ENCODE measurements at regions not wholly inside any gene's neighbourhood (a gene's known extent, or its start where the extent isn't known, plus 50 kb on each side); places are given as distances from the start of the nearest gene placed in this dataset.

GRCh38 chr7:1286946-1287645, 54.4 kb downstream of the UNCX start:
- CTCF ChIA-PET, result no interaction called here

More at GRCh38 chr7:1286946-1287645, 54.4 kb downstream of the UNCX start:
- no peak overlapping the region for H3K27ac Mint-ChIP-seq
- no peaks in the 10 kb centered on the region for H3K9me3 Mint-ChIP-seq
- POLR2A ChIA-PET, result no interaction called here
- no peak for ATAC-seq
- TF ChIP-seq FOXP1 (CRISPR knock-in tag; IDR thresholded peaks at IDR 0.05; ENCODE audit: borderline replicate concordance) (no peak), ARID4B (CRISPR knock-in tag; IDR thresholded peaks at IDR 0.05; ENCODE audit: borderline replicate concordance) (no peak), ATF3 (CRISPR knock-in tag; conservative IDR thresholded peaks at IDR 0.05) (no peak), SMAD4 (CRISPR knock-in tag; IDR thresholded peaks at IDR 0.05) (no peak), CTCF (IDR thresholded peaks at IDR 0.05) (no peak), ZNF317 (CRISPR knock-in tag; IDR thresholded peaks at IDR 0.05; ENCODE audit: borderline replicate concordance, low read depth) (no peak), NFYB (CRISPR knock-in tag; conservative IDR thresholded peaks at IDR 0.05; ENCODE audit: low read depth) (no peak), ATF6 (CRISPR knock-in tag; IDR thresholded peaks at IDR 0.05) (no peak), HMGA2 (CRISPR knock-in tag; IDR thresholded peaks at IDR 0.05) (no peak), GABPB1 (CRISPR knock-in tag; IDR thresholded peaks at IDR 0.05) (no peak), ESRRA (CRISPR knock-in tag; IDR thresholded peaks at IDR 0.05; ENCODE audit: borderline replicate concordance) (no peak), NR3C1 (CRISPR knock-in tag; conservative IDR thresholded peaks at IDR 0.05; ENCODE audit: low read depth) (no peak), TCF7 (CRISPR knock-in tag; IDR thresholded peaks at IDR 0.05; ENCODE audit: low read depth) (no peak), E2F4 (CRISPR knock-in tag; IDR thresholded peaks at IDR 0.05; ENCODE audit: borderline replicate concordance, low read depth) (no peak), SOX15 (CRISPR knock-in tag; IDR thresholded peaks at IDR 0.05) (no peak), NR2C2 (CRISPR knock-in tag; IDR thresholded peaks at IDR 0.05) (no peak), ZNF263 (CRISPR knock-in tag; IDR thresholded peaks at IDR 0.05; ENCODE audit: low read depth) (no peak), ZNF416 (CRISPR knock-in tag; IDR thresholded peaks at IDR 0.05) (no peak)
- H3K27me3 Mint-ChIP-seq (ENCODE audit: low read depth), result peaks cover 33% of the 10 kb centered on the region
- no peaks in the 10 kb centered on the region for H3K4me1 Mint-ChIP-seq
- H3K36me3 Mint-ChIP-seq, result no peaks in the 10 kb centered on the region
- DNase-seq (ENCODE audit: low spot score), result no peak
- no peak overlapping the region for H3K4me3 Mint-ChIP-seq

All from WTC11 (cell line).